ENCODE measurements at regions not wholly inside any gene's neighbourhood (a gene's known extent, or its start where the extent isn't known, plus 50 kb on each side); places are given as distances from the start of the nearest gene placed in this dataset.

GRCh38 chr9:108710424-108710823 lies 145.4 kb downstream of the ACTL7B start:
- Mint-ChIP-seq H3K9me3 (peaks cover 4% of the 10 kb centered on the region), H3K36me3 (ENCODE audit: low read depth) (no peaks in the 10 kb centered on the region), H3K4me3 (no peak overlapping the region), H3K27me3 (ENCODE audit: low read depth) (no peaks in the 10 kb centered on the region), H3K27ac (no peak overlapping the region), H3K4me1 (ENCODE audit: low read depth) (no peaks in the 10 kb centered on the region)

DNA sequence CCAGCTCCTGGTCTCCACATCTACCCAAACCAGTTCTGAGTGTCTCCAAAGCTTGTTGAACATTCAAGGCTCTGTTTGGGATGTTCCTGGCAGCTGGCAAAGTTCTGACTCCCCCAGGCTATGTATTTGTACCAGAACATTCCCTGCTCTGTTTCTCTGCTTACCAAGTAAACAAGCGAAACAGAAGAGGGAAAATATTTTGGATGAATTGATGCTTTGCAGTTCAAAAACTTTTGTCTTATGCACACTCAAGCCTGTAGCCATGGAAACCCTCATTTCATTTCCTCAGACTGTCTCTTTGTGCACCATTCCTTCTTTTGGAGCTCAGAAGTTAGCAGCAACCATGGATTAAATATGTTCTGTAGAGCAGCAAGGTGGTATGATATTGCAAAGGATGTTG lies 145.8 kb downstream of the ACTL7B start:
- no peak overlapping the region for H3K4me3 Mint-ChIP-seq
- no peaks in the 10 kb centered on the region for H3K36me3 Mint-ChIP-seq (ENCODE audit: low read depth)

DNA sequence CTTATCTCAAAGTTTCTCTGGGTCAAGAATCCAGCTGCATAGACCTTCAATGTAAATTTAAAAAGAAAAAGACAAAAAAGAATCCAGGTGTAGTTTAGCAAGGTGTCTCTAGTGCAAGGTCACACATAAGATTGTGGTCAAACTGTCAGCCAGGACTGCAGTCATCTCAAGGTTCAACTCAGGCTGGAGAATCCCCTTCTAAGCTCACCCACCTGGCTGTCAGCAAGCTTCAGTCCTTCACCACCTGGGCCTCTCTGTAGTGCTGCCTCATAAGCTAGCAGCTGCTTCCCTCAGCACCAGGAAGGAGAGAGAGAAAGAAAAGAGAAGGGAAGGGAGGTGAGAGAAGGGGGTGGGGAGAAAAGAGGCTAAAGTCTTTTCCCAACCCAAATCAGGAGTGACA lies 146.7 kb downstream of the ACTL7B start:
- H3K4me3 Mint-ChIP-seq, result no peak overlapping the region
- H3K4me1 Mint-ChIP-seq (ENCODE audit: low read depth), result no peaks in the 10 kb centered on the region
- H3K27ac Mint-ChIP-seq, result no peak overlapping the region
- H3K36me3 Mint-ChIP-seq (ENCODE audit: low read depth), result no peaks in the 10 kb centered on the region
- no peaks in the 10 kb centered on the region for H3K27me3 Mint-ChIP-seq (ENCODE audit: low read depth)
- peaks cover 4% of the 10 kb centered on the region for H3K9me3 Mint-ChIP-seq

More for the DNA sequence above, 145.8 kb downstream of the ACTL7B start:
- Mint-ChIP-seq H3K27me3 (ENCODE audit: low read depth) (no peaks in the 10 kb centered on the region), H3K9me3 (peaks cover 4% of the 10 kb centered on the region), H3K4me1 (ENCODE audit: low read depth) (no peaks in the 10 kb centered on the region), H3K27ac (no peak overlapping the region)

DNA sequence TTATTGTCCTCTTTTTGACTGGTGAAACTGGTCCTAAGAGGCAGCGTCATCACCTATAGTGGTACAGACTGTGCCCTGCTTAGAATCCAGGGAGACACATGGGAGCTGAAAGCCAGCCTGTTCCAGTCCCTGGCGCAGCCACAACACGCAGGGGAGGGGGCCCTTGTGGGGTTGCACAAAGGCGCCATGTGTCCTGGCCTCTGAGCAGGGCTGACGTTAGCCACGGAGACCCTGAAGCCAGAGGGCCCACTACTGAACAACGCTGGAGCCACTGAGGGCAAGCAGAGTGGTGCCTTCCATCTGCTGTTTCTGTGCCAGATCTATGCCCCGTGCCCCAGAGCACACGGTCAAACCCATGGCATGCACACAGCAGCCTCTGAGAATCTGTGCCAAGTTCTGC lies 147.3 kb downstream of the ACTL7B start:
- Mint-ChIP-seq H3K4me1 (ENCODE audit: low read depth) (no peaks in the 10 kb centered on the region), H3K4me3 (no peak overlapping the region), H3K27me3 (ENCODE audit: low read depth) (no peaks in the 10 kb centered on the region), H3K27ac (no peak overlapping the region), H3K9me3 (peaks cover 4% of the 10 kb centered on the region), H3K36me3 (ENCODE audit: low read depth) (no peaks in the 10 kb centered on the region)

DNA sequence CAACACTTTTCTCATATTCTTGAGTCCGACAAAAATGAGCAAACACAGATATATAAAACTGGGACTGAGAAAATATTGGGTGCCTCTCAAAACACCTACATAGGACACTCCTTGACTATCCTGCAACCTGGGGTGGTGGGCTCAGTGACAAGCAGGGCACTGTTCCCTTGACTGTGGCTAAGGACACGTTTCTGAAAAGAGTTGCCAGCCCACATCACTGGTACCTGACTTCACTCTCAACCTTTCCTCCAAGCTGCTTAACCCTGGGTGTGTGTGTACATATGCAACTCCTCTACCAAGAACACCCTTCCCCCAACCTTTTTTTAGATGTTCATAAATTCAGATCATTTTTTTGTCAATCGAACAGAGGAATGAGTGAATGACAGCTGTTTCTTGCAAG lies 148.7 kb downstream of the ACTL7B start:
- Mint-ChIP-seq H3K4me3 (no peak overlapping the region), H3K4me1 (ENCODE audit: low read depth) (no peaks in the 10 kb centered on the region), H3K27ac (no peak overlapping the region), H3K9me3 (no peaks in the 10 kb centered on the region), H3K27me3 (ENCODE audit: low read depth) (no peaks in the 10 kb centered on the region), H3K36me3 (ENCODE audit: low read depth) (no peaks in the 10 kb centered on the region)

- H3K4me3 Mint-ChIP-seq, result no peak overlapping the region
- no peaks in the 10 kb centered on the region for H3K9me3 Mint-ChIP-seq
- no peaks in the 10 kb centered on the region for H3K36me3 Mint-ChIP-seq (ENCODE audit: low read depth)
- H3K27ac Mint-ChIP-seq, result no peak overlapping the region
- no peaks in the 10 kb centered on the region for H3K27me3 Mint-ChIP-seq (ENCODE audit: low read depth)
- no peaks in the 10 kb centered on the region for H3K4me1 Mint-ChIP-seq (ENCODE audit: low read depth)
Observed at GRCh38 chr9:108704156-108704852, 151.5 kb downstream of the ACTL7B start.

- Mint-ChIP-seq H3K27me3 (ENCODE audit: low read depth) (no peaks in the 10 kb centered on the region), H3K27ac (no peak overlapping the region), H3K4me3 (no peak overlapping the region), H3K4me1 (ENCODE audit: low read depth) (no peaks in the 10 kb centered on the region), H3K36me3 (ENCODE audit: low read depth) (no peaks in the 10 kb centered on the region), H3K9me3 (no peaks in the 10 kb centered on the region)
Observed at GRCh38 chr9:108703429-108703828, 152.4 kb downstream of the ACTL7B start.

GRCh38 chr9:108702681-108703080 lies 153.1 kb downstream of the ACTL7B start:
- no peaks in the 10 kb centered on the region for H3K9me3 Mint-ChIP-seq
- H3K4me1 Mint-ChIP-seq (ENCODE audit: low read depth), result no peaks in the 10 kb centered on the region
- H3K36me3 Mint-ChIP-seq (ENCODE audit: low read depth), result no peaks in the 10 kb centered on the region
- no peak overlapping the region for H3K4me3 Mint-ChIP-seq
- no peaks in the 10 kb centered on the region for H3K27me3 Mint-ChIP-seq (ENCODE audit: low read depth)
- no peak overlapping the region for H3K27ac Mint-ChIP-seq

- Mint-ChIP-seq H3K4me1 (ENCODE audit: low read depth) (no peaks in the 10 kb centered on the region), H3K27ac (no peak overlapping the region), H3K9me3 (peaks cover 11% of the 10 kb centered on the region), H3K27me3 (ENCODE audit: low read depth) (no peaks in the 10 kb centered on the region), H3K36me3 (ENCODE audit: low read depth) (no peaks in the 10 kb centered on the region), H3K4me3 (no peak overlapping the region)
Observed at GRCh38 chr9:108698801-108699200, 157.0 kb downstream of the ACTL7B start.

GRCh38 chr9:108698231-108698630 lies 157.6 kb downstream of the ACTL7B start:
- Mint-ChIP-seq H3K4me1 (ENCODE audit: low read depth) (no peaks in the 10 kb centered on the region), H3K9me3 (peaks cover 11% of the 10 kb centered on the region), H3K4me3 (no peak overlapping the region)

DNA sequence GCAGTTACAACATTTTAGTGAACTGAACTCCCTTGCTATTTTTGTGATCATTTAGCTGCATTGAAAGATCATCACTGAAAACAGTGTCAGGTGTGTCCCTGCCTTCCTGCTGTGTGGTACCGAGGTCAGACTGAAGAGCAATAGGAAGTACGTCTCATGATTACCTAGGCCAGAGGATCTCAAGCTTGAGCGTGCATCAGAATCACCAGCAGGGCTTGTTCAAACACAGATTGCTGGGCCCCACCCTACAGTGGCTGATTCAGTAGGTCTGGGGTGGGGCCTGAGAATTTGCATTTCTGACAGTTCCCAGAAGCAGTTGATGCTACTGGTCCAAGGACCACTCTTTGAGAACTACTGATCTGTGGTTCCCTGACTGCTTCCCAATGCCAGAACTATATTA lies 159.6 kb downstream of the ACTL7B start:
- no peaks in the 10 kb centered on the region for H3K36me3 Mint-ChIP-seq (ENCODE audit: low read depth)
- H3K27ac Mint-ChIP-seq, result no peak overlapping the region
- H3K9me3 Mint-ChIP-seq, result peaks cover 15% of the 10 kb centered on the region
- no peaks in the 10 kb centered on the region for H3K4me1 Mint-ChIP-seq (ENCODE audit: low read depth)
- no peak overlapping the region for H3K4me3 Mint-ChIP-seq
- no peaks in the 10 kb centered on the region for H3K27me3 Mint-ChIP-seq (ENCODE audit: low read depth)

More at GRCh38 chr9:108698231-108698630, 157.6 kb downstream of the ACTL7B start:
- Mint-ChIP-seq H3K27me3 (ENCODE audit: low read depth) (no peaks in the 10 kb centered on the region), H3K27ac (no peak overlapping the region), H3K36me3 (ENCODE audit: low read depth) (no peaks in the 10 kb centered on the region)

- Mint-ChIP-seq H3K4me3 (no peak overlapping the region), H3K27ac (no peak overlapping the region), H3K27me3 (ENCODE audit: low read depth) (no peaks in the 10 kb centered on the region), H3K9me3 (peaks cover 15% of the 10 kb centered on the region), H3K36me3 (ENCODE audit: low read depth) (no peaks in the 10 kb centered on the region), H3K4me1 (ENCODE audit: low read depth) (no peaks in the 10 kb centered on the region)
Observed at GRCh38 chr9:108694170-108694569, 161.6 kb downstream of the ACTL7B start.

DNA sequence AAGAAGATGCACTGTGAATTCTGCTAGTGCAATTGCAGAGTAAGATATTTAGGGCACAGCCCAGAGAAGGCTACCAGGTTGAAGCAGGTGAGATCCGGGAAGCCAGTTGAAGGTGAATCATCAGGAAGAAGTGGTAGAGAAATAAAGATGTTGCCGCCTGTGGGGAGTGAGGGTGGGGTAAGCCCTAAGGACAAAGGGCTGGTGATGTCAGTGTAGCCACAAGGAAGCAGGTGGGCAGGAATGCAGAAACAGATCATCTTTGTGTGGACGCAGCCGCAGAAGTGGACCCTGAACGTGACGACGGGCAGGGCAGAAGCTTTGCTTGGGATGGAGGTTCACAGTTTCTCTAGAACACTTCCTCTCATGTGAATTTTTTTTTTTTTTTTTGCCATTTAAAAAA lies 164.2 kb downstream of the ACTL7B start:
- H3K36me3 Mint-ChIP-seq (ENCODE audit: low read depth), result no peaks in the 10 kb centered on the region
- no peaks in the 10 kb centered on the region for H3K27me3 Mint-ChIP-seq (ENCODE audit: low read depth)
- H3K4me1 Mint-ChIP-seq (ENCODE audit: low read depth), result no peaks in the 10 kb centered on the region
- no peak overlapping the region for H3K27ac Mint-ChIP-seq
- peaks cover 15% of the 10 kb centered on the region for H3K9me3 Mint-ChIP-seq
- no peak overlapping the region for H3K4me3 Mint-ChIP-seq

DNA sequence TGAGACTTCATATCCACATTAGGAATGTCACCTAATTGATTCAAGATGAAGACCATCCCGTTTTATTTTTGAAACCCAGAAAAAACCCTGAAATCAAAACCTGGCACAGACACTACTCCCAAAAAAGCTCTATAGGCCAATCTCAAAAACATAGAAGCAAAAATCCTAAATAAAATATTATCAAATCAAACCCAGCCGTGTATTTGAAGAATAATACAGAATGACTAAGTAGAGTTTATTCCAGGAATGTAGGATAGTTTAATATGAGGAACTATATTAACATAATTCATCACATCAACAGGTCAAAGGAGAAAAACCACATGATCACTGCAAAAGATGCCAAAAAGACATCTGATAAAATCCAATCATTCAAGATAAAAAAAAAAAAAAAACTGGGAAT lies 167.1 kb downstream of the ACTL7B start:
- Mint-ChIP-seq H3K4me1 (ENCODE audit: low read depth) (no peaks in the 10 kb centered on the region), H3K27ac (no peak overlapping the region), H3K36me3 (ENCODE audit: low read depth) (no peaks in the 10 kb centered on the region), H3K4me3 (no peak overlapping the region), H3K9me3 (peaks cover 9% of the 10 kb centered on the region), H3K27me3 (ENCODE audit: low read depth) (no peaks in the 10 kb centered on the region)

DNA sequence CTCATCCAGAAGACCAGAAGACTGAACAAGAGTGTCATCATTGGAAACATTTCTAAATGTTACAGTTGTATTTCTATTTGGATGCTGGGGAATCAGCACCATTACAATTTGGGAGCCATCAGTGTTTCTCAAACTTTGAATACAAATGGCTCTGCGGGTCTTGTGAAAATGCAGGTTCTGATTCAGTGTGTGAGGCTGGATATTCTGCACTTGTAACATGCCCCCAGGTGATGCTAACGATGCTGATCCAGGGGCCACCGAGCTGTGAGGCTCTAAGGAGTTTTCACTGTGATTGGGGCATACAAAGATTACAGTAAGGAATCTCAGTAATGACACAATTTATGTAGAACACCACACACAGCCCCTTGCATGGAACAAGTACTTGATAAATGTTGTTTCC lies 167.7 kb downstream of the ACTL7B start:
- Mint-ChIP-seq H3K4me1 (ENCODE audit: low read depth) (no peaks in the 10 kb centered on the region), H3K27ac (no peak overlapping the region), H3K4me3 (no peak overlapping the region), H3K9me3 (peaks cover 11% of the 10 kb centered on the region), H3K27me3 (ENCODE audit: low read depth) (no peaks in the 10 kb centered on the region), H3K36me3 (ENCODE audit: low read depth) (no peaks in the 10 kb centered on the region)
